ENCODE measurements at regions not wholly inside any gene's neighbourhood (a gene's known extent, or its start where the extent isn't known, plus 50 kb on each side); places are given as distances from the start of the nearest gene placed in this dataset.
A peak's percentile ranks its signal among the peaks of the same experiment; 100 is the strongest.

DNA sequence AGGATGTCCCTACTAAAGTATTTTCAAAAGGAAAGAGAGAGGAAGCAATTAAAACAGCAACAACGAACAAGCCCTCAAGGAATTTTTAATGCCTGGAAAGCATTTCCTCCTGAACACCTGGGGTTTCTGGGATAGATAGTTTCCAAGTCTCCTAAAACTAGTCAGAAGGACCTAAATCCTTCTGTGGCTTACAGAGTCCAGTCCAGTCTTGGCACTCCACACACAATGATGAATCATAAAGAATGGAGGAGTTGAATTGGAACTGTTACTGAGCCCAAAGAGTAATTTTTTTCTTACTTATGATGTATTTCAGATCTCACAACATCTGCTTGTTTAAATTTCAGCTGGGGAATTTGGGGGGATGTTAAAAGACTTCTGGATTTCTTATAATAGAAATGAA is 144.6 kb upstream of the SETBP1 start:
- in situ Hi-C loops (cut with MboI; ENCODE audit: low pct_unique_long_range_greater_than_20kb in 2 of 9, low sequenced_read_pairs in 9 of 9, unreplicated experiment in 9 of 9): no loop called here
- peaks cover 0 to 11% of the 10 kb centered on the region in 2 donors for H3K4me1 ChIP-seq (replicated peaks in 1 of 2)
- WGBS, 10 experiments: 0 to 89% (median 80%) methylated on average over 1 of the region's 1 CpG; no CpG with 5 or more reads in 7 of the 10 experiments
- H3K4me3 ChIP-seq: no peak overlapping the region
- H3K27ac ChIP-seq: no peak overlapping the region
- no peak for ATAC-seq (replicated peaks in 6 of 8)

- in situ Hi-C loops (cut with MboI; ENCODE audit: low pct_unique_long_range_greater_than_20kb in 2 of 9, low sequenced_read_pairs in 9 of 9, unreplicated experiment in 9 of 9): no loop called here
- Histone ChIP-seq H3K4me1 (replicated peaks in 1 of 2) (peaks cover 0 to 14% of the 10 kb centered on the region in 2 donors), H3K4me3 (no peak overlapping the region), H3K27ac (no peak overlapping the region)
- 56 to 100% (median 85%) methylated on average over 1 of the region's 1 CpG; no CpG with 5 or more reads in 4 of the 10 experiments for WGBS, 10 experiments
- peak in 4 of 8 experiments; percentile 28 to 50 (median 43) for ATAC-seq (replicated peaks in 6 of 8)
These were observed 144.1 kb upstream of the SETBP1 start for GRCh38 chr18:44536619-44537018.

DNA sequence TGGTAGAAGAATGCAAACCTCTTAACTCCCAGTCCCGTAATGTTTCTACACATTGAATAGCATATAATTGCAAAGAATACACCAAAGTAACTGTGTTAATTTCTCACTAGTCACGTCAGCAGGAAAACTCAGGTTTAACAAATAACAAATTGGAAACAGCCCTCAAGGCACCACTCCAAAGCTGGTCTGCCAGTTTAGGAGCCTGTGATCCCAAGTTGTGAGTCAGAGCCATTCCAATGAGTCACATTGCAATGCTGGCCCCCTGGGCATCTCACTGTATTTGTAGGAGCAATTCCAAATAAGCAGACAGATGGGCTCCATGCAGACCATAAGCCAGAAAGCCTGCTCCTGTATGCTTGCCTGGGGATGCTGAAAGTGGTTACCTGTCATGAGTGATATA is 143.2 kb upstream of the SETBP1 start:
- no peak overlapping the region for H3K27ac ChIP-seq
- WGBS, 10 experiments: 0 to 100% (median 69%) methylated on average over 1 to 2 of the region's 2 CpGs; no CpG with 5 or more reads in 2 of the 10 experiments

DNA sequence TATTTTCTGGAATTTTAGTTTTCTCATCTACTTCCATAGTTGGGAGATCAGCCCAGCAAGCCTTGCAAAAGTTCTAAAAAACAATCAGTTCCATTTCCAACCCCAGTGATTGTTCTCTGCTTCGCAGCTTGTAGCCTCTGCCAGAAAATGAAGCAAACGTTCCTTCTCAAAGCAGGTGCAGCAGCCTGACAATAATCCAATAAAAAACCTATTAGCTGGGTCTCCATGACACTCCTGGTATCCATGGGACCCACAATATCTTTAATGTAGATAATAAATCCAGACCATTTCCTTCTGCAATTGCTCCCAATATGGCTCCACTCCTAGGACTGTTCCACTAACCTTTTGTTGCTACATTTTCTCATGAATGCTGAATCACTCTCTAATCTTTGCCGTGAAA is 140.8 kb upstream of the SETBP1 start:
- Histone ChIP-seq H3K4me1 (replicated peaks in 1 of 2) (peaks cover 0 to 14% of the 10 kb centered on the region in 2 donors), H3K27ac (peak overlapping the region in 1 of 2 donors; percentile 31), H3K4me3 (no peak overlapping the region)
- peak in 1 of 8 experiments; percentile 50 for ATAC-seq (replicated peaks in 6 of 8)
- in situ Hi-C loops (cut with MboI; ENCODE audit: low pct_unique_long_range_greater_than_20kb in 2 of 9, low sequenced_read_pairs in 9 of 9, unreplicated experiment in 9 of 9): no loop called here
- 0 to 77% (median 63%) methylated on average over 1 to 3 of the region's 3 CpGs; no CpG with 5 or more reads in 2 of the 10 experiments for WGBS, 10 experiments

More for the DNA sequence above, 143.2 kb upstream of the SETBP1 start:
- Histone ChIP-seq H3K4me1 (replicated peaks in 1 of 2) (peaks cover 0 to 14% of the 10 kb centered on the region in 2 donors), H3K4me3 (no peak overlapping the region)
- in situ Hi-C loops (cut with MboI; ENCODE audit: low pct_unique_long_range_greater_than_20kb in 2 of 9, low sequenced_read_pairs in 9 of 9, unreplicated experiment in 9 of 9): no loop called here
- peak in 4 of 8 experiments; percentile 54 to 97 (median 78) for ATAC-seq (replicated peaks in 6 of 8)

DNA sequence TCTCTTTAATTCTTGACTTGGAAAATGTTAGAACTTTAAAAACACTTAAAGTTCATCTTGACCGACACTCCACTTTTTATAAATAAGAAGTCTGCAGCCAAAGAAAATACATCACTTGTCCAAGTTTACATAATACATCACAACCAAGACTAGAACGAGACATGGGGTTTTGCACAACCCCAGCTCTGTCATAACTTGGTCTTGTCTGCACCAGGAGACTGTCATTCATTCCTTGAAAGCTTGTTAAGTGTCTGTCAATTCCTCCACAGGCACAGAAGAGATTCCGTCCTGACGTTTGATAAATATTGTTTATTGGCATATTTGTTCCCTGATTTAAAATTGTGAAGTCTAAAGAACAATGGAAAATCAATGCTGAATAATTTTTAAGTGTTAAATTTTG is 139.5 kb upstream of the SETBP1 start:
- Histone ChIP-seq H3K4me1 (replicated peaks in 1 of 2) (peaks cover 0 to 14% of the 10 kb centered on the region in 2 donors), H3K4me3 (no peak overlapping the region), H3K27ac (no peak overlapping the region)
- in situ Hi-C loops (cut with MboI; ENCODE audit: low pct_unique_long_range_greater_than_20kb in 2 of 9, low sequenced_read_pairs in 9 of 9, unreplicated experiment in 9 of 9): no loop called here
- no peak for ATAC-seq (replicated peaks in 6 of 8)
- WGBS, 10 experiments: 31 to 92% (median 81%) methylated on average over 1 to 4 of the region's 4 CpGs

DNA sequence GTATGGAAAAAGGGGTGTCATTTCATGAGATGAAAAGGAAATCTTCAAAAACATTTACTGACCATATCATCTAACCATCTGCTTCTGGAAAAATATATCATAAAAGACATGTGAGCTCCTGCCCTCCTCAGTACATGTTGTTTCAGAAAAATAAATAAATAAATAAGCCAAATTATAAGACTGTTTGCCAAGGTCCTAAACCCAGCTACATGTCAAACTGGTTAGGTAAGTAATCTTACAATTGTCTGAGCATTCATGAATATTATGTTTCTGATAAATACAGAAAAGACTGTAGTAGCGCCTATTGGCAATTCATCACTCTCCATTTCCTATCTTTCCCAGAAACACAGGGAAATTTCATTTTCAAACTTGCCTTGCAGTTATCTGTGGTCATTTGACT is 138.9 kb upstream of the SETBP1 start:
- H3K4me3 ChIP-seq: no peak overlapping the region
- in situ Hi-C loops (cut with MboI; ENCODE audit: low pct_unique_long_range_greater_than_20kb in 2 of 9, low sequenced_read_pairs in 9 of 9, unreplicated experiment in 9 of 9): no loop called here
- 0 to 75% (median 0%) methylated on average over 1 of the region's 1 CpG; no CpG with 5 or more reads in 4 of the 10 experiments for WGBS, 10 experiments

GRCh38 chr18:44543387-44543786 is 137.3 kb upstream of the SETBP1 start:
- peaks cover 0 to 14% of the 10 kb centered on the region in 2 donors for H3K4me1 ChIP-seq (replicated peaks in 1 of 2)
- in situ Hi-C loops (cut with MboI; ENCODE audit: low pct_unique_long_range_greater_than_20kb in 2 of 9, low sequenced_read_pairs in 9 of 9, unreplicated experiment in 9 of 9): no loop called here
- ATAC-seq (replicated peaks in 6 of 8): no peak
- no peak overlapping the region for H3K27ac ChIP-seq
- H3K4me3 ChIP-seq: no peak overlapping the region
- WGBS, 10 experiments: 68 to 100% (median 91%) methylated on average over 1 to 2 of the region's 2 CpGs; no CpG with 5 or more reads in 3 of the 10 experiments

More for the DNA sequence above, 138.9 kb upstream of the SETBP1 start:
- Histone ChIP-seq H3K4me1 (replicated peaks in 1 of 2) (peaks cover 0 to 14% of the 10 kb centered on the region in 2 donors), H3K27ac (no peak overlapping the region)
- no peak for ATAC-seq (replicated peaks in 6 of 8)

- no peak for ATAC-seq (replicated peaks in 6 of 8)
- no peak overlapping the region for H3K27ac ChIP-seq
- H3K4me1 ChIP-seq (replicated peaks in 1 of 2): peaks cover 0 to 6% of the 10 kb centered on the region in 2 donors
- WGBS, 10 experiments: 60 to 100% (median 94%) methylated on average over 1 to 2 of the region's 2 CpGs; no CpG with 5 or more reads in 3 of the 10 experiments
- in situ Hi-C loops (cut with MboI; ENCODE audit: low pct_unique_long_range_greater_than_20kb in 2 of 9, low sequenced_read_pairs in 9 of 9, unreplicated experiment in 9 of 9): no loop called here
- H3K4me3 ChIP-seq: no peak overlapping the region
These were observed 135.2 kb upstream of the SETBP1 start for GRCh38 chr18:44545359-44545985.

DNA sequence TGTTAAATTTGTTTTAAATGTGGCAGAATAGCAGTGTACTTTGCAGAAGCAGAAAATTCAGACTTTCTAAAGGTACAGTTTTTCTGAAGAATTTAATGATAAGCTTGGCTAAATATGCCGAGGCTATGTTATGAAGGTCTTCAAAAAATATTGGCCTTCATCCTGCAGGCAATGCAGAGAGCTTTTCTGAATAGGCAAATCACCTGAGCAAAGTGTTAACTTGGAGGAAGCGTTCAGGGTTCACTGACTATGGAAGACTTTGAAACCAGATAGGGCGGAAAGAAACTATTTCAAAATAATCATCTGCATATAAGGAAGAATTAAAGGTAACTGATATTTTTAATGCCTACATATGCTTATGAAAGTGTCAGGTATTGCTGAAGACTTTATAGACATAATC is 133.7 kb upstream of the SETBP1 start:
- in situ Hi-C loops (cut with MboI; ENCODE audit: low pct_unique_long_range_greater_than_20kb in 2 of 9, low sequenced_read_pairs in 9 of 9, unreplicated experiment in 9 of 9): no loop called here
- Histone ChIP-seq H3K4me1 (replicated peaks in 1 of 2) (no peaks in the 10 kb centered on the region), H3K27ac (no peak overlapping the region), H3K4me3 (no peak overlapping the region)
- ATAC-seq (replicated peaks in 6 of 8): no peak
- WGBS, 10 experiments: 59 to 96% (median 85%) methylated on average over 2 to 3 of the region's 3 CpGs; no CpG with 5 or more reads in 2 of the 10 experiments

DNA sequence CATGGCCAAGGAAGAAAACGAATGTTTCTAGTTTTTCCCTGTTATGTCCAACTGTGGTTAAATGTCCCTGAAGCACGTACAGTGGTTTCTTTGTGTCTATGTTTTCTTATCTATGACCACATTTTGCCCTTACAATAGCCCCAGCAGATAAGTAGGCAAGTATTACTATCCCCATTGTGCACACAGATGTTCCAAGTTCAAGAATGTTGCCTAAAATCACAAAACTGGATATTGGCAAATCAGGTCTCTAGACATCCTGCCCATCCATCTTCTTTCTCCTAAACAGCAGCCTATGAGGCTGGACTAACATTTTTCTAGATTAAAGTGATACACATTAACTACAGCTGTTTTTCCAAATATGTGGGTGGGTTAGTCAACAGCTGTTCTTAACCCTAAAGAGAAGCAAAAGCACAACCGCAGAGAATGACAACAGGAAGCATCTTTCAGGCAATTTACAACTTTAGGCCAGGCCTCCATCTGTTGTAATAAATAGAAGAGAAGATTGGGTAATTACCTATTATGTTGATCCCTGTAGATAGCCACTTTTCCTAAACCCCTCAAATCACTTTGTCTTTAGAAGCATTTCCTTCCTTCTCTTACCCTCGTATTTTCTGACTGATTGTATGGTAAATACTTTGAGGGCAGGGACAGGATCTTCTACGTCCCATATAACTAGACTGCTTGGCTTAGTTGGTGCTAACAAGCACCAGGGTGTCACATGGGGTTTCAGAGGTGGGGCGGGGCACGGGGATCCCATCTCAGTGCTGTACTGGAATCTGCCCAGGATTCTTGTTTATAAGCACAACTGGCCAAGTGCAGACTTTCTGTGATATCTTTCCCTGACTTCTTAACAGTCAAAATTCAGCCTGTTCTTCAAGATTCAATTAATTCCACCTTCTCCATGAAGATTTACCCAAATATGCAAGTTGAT is 132.1 kb upstream of the SETBP1 start:
- in situ Hi-C loops (cut with MboI; ENCODE audit: low pct_unique_long_range_greater_than_20kb in 2 of 9, low sequenced_read_pairs in 9 of 9, unreplicated experiment in 9 of 9): no loop called here

GRCh38 chr18:44552706-44553105 is 128.0 kb upstream of the SETBP1 start:
- peak in 4 of 8 experiments; percentile 42 to 65 (median 50) for ATAC-seq (replicated peaks in 6 of 8)
- Histone ChIP-seq H3K27ac (no peak overlapping the region), H3K4me3 (no peak overlapping the region), H3K4me1 (replicated peaks in 1 of 2) (no peaks in the 10 kb centered on the region)
- in situ Hi-C loops (cut with MboI; ENCODE audit: low pct_unique_long_range_greater_than_20kb in 2 of 9, low sequenced_read_pairs in 9 of 9, unreplicated experiment in 9 of 9): no loop called here
- 0 to 40% (median 16%) methylated on average over 1 of the region's 2 CpGs; no CpG with 5 or more reads in 6 of the 10 experiments for WGBS, 10 experiments

More for the DNA sequence above, 132.1 kb upstream of the SETBP1 start:
- H3K27ac ChIP-seq: no peak overlapping the region
- no peak overlapping the region for H3K4me3 ChIP-seq
- peak in 1 of 8 experiments; percentile 54 for ATAC-seq (replicated peaks in 6 of 8)
- 16 to 100% (median 67%) methylated on average over 1 to 7 of the region's 7 CpGs for WGBS, 10 experiments
- H3K4me1 ChIP-seq (replicated peaks in 1 of 2): no peaks in the 10 kb centered on the region

- in situ Hi-C loops (cut with MboI; ENCODE audit: low pct_unique_long_range_greater_than_20kb in 2 of 9, low sequenced_read_pairs in 9 of 9, unreplicated experiment in 9 of 9): no loop called here
- ATAC-seq (replicated peaks in 6 of 8): no peak
- Histone ChIP-seq H3K27ac (no peak overlapping the region), H3K4me3 (no peak overlapping the region), H3K4me1 (replicated peaks in 1 of 2) (no peaks in the 10 kb centered on the region)
- 0 to 73% (median 45%) methylated on average over 1 to 3 of the region's 3 CpGs; no CpG with 5 or more reads in 5 of the 10 experiments for WGBS, 10 experiments
These were observed 124.4 kb upstream of the SETBP1 start for GRCh38 chr18:44556296-44556695.

GRCh38 chr18:44557616-44558151 is 123.0 kb upstream of the SETBP1 start:
- 0 to 100% (median 89%) methylated on average over 1 to 2 of the region's 2 CpGs for WGBS, 10 experiments
- Histone ChIP-seq H3K4me3 (no peak overlapping the region), H3K27ac (no peak overlapping the region), H3K4me1 (replicated peaks in 1 of 2) (no peaks in the 10 kb centered on the region)
- no peak for ATAC-seq (replicated peaks in 6 of 8)
- in situ Hi-C loops (cut with MboI; ENCODE audit: low pct_unique_long_range_greater_than_20kb in 2 of 9, low sequenced_read_pairs in 9 of 9, unreplicated experiment in 9 of 9): no loop called here
